Kidney (tissue), 13 donors: ENCODE measurements at regions not wholly inside any gene's neighbourhood (a gene's known extent, or its start where the extent isn't known, plus 50 kb on each side); places are given as distances from the start of the nearest gene placed in this dataset.

Experiments
- DNase-seq, 5 donors: peaks; one replicate each; pipeline ENCODE4 v3.0.0-alpha.2; 2013 to 2020
- FAIRE-seq: peaks from 2 replicates; lab custom pipeline; 2012; peaks lifted over from hg19 to GRCh38; lab: Jason Lieb, UNC
- H3K27ac ChIP-seq, 2 donors: one replicate each; pipeline ENCODE4 v1.7.0; 2013; ENCODE audit warnings: low read depth in 2 of 2, low read length in 2 of 2, inconsistent platforms in 1 of 2
- H3K27me3 ChIP-seq: one replicate; pipeline ENCODE4 v1.7.1; 2013; ENCODE audit warnings: low read length, inconsistent platforms; ENCODE audit not compliant: control insufficient read depth, insufficient read depth
- H3K36me3 ChIP-seq, 3 donors: one replicate each; pipeline versions ENCODE4 v1.7.0 to v1.7.1; 2013; ENCODE audit warnings: low read length in 3 of 3, control low read depth in 1 of 3, inconsistent platforms in 1 of 3; ENCODE audit not compliant: insufficient read depth in 3 of 3, control insufficient read depth in 2 of 3
- H3K4me1 ChIP-seq, 3 donors: one replicate each; pipeline versions ENCODE4 v1.7.0 to v1.7.1; 2013; ENCODE audit warnings: low read length in 3 of 3, inconsistent platforms in 1 of 3, low read depth in 1 of 3; ENCODE audit not compliant: control insufficient read depth in 2 of 3, insufficient read depth in 2 of 3
- H3K4me3 ChIP-seq, 3 donors: one replicate each; pipeline versions ENCODE4 v1.7.0 to v1.8.1; 2013; ENCODE audit warnings: low read length in 3 of 3, control low read depth in 1 of 3, inconsistent platforms in 1 of 3
- H3K9ac ChIP-seq, 3 donors: one replicate each; pipeline versions ENCODE4 v1.7.0 to v1.7.1; 2013; ENCODE audit warnings: low read length in 3 of 3, control low read depth in 1 of 3, inconsistent platforms in 1 of 3
- H3K9me3 ChIP-seq, 3 donors: one replicate each; pipeline versions ENCODE4 v1.7.0 to v1.7.1; 2013; ENCODE audit warnings: low read length in 3 of 3, control low read depth in 1 of 3, inconsistent platforms in 1 of 3; ENCODE audit not compliant: control insufficient read depth in 2 of 3, insufficient read depth in 1 of 3
- intact Hi-C: fragments of 100-400 bp; cut with DNase I; formaldehyde crosslinking; loops from one replicate; pipeline ENCODE4 v1.11.1; 2022
- TF ChIP-seq, protein P1 (sequence below): IDR thresholded peaks from 3 replicates; pipeline ENCODE4 v1.5.1; 2012; ENCODE audit warnings: mild to moderate bottlenecking, moderate library complexity, borderline replicate concordance; ENCODE audit not compliant: insufficient read depth; ENCODE audit errors: extremely low read depth
- donor health status: control.
- donor health status: control.
- donor health status: control.
- donor health status: control.
- donor health status: control.
- donor health status: DM: yes; HTN: yes; CAD: no.
- donor health status: Normal renal cell carcinoma (clear cell type).

- TF ChIP-seq, protein P1, sequence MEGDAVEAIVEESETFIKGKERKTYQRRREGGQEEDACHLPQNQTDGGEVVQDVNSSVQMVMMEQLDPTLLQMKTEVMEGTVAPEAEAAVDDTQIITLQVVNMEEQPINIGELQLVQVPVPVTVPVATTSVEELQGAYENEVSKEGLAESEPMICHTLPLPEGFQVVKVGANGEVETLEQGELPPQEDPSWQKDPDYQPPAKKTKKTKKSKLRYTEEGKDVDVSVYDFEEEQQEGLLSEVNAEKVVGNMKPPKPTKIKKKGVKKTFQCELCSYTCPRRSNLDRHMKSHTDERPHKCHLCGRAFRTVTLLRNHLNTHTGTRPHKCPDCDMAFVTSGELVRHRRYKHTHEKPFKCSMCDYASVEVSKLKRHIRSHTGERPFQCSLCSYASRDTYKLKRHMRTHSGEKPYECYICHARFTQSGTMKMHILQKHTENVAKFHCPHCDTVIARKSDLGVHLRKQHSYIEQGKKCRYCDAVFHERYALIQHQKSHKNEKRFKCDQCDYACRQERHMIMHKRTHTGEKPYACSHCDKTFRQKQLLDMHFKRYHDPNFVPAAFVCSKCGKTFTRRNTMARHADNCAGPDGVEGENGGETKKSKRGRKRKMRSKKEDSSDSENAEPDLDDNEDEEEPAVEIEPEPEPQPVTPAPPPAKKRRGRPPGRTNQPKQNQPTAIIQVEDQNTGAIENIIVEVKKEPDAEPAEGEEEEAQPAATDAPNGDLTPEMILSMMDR: no peak
- Histone ChIP-seq H3K27ac (no peak overlapping the region), H3K9ac (no peak overlapping the region), H3K36me3 (no peaks in the 10 kb centered on the region), H3K4me3 (no peak overlapping the region), H3K9me3 (no peaks in the 10 kb centered on the region), H3K27me3 (no peaks in the 10 kb centered on the region), H3K4me1 (no peaks in the 10 kb centered on the region)
- intact Hi-C loops: no loop called here
- FAIRE-seq: no peak
- DNase-seq: no peak
These were observed 1426.1 kb upstream of the CDH8 start for GRCh38 chr16:63462316-63462715.

DNA sequence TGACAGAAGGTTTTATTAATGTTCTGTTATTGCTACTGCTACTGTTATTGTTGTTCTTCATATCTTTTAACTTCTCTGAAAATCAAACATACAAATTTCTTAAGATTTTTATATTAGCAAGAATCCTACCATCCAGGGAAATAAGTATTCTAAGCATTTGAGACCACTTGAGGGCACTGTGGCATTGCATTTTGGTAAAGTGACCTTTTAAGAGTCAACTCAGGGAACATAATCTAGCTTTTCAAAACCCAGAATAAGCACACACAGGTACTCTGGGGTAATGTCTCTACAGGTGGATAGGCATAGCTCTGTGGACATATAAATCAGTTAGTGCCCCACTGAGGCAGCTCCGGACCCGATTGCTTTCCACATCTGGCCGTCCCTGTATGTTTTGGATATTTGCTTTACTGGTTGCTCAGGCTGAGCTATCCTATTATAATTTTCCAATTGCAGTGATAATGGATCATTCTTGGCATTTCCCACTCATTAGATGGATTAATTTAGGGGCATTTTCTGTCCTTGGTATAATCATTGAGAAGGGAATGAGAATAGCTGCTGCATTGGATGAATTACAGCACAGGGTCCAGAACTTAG, 1425.1 kb upstream of the CDH8 start:
- intact Hi-C loops: no loop called here
- peak in 4 of 5 donors; percentile 30 to 85 (median 62) for DNase-seq
- Histone ChIP-seq H3K36me3 (no peaks in the 10 kb centered on the region), H3K4me3 (no peak overlapping the region), H3K4me1 (no peaks in the 10 kb centered on the region), H3K9ac (no peak overlapping the region), H3K27ac (no peak overlapping the region), H3K9me3 (no peaks in the 10 kb centered on the region), H3K27me3 (no peaks in the 10 kb centered on the region)
- TF ChIP-seq, protein P1: peak; percentile 48
- FAIRE-seq: peak; percentile 45

GRCh38 chr16:63458846-63459245, 1422.6 kb upstream of the CDH8 start:
- no peak for DNase-seq
- TF ChIP-seq, protein P1: no peak
- Histone ChIP-seq H3K4me1 (no peaks in the 10 kb centered on the region), H3K27me3 (no peaks in the 10 kb centered on the region), H3K27ac (no peak overlapping the region), H3K9me3 (no peaks in the 10 kb centered on the region), H3K4me3 (no peak overlapping the region), H3K9ac (no peak overlapping the region), H3K36me3 (no peaks in the 10 kb centered on the region)
- no peak for FAIRE-seq
- intact Hi-C loops: no loop called here

DNA sequence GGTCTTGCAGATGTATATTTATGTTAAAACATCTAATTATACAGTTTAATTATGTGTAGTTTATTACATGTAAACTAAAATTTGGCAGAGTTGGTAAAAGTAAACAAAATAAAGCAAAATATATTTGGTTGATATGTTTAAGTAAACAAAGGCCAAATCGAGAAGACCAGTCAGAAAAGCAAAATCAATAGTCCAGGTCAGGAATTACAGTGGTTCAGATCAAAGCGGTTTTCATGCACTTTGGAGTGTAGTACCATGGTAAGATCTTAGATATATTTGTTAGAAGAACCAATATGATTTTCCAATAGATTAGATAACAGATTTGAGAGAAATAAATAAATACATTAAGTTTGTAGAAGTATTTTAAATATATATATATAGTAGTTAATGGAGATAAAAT, 1421.6 kb upstream of the CDH8 start:
- no peak for FAIRE-seq
- no peak for DNase-seq
- H3K4me3 ChIP-seq: no peak overlapping the region
- H3K36me3 ChIP-seq: no peaks in the 10 kb centered on the region
- no peaks in the 10 kb centered on the region for H3K9me3 ChIP-seq
- H3K9ac ChIP-seq: no peak overlapping the region
- H3K27ac ChIP-seq: no peak overlapping the region
- TF ChIP-seq, protein P1: no peak
- H3K4me1 ChIP-seq: no peaks in the 10 kb centered on the region
- no peaks in the 10 kb centered on the region for H3K27me3 ChIP-seq
- intact Hi-C loops: no loop called here
